IPS-18a (cell line): ENCODE measurements at regions not wholly inside any gene's neighbourhood (a gene's known extent, or its start where the extent isn't known, plus 50 kb on each side); places are given as distances from the start of the nearest gene placed in this dataset.
"Not testable (repeated sequence)": the region's sequence is repeated elsewhere in the genome, so short reads cannot be mapped to it uniquely, and the experiment has no call there.

Source experiments
- H3K27ac ChIP-seq: one replicate; pipeline ENCODE4 v1.5.1; 2013; ENCODE audit warnings: low read length
- H3K27me3 ChIP-seq: one replicate; pipeline ENCODE4 v1.6.1; 2013; ENCODE audit warnings: mild to moderate bottlenecking, low read length; ENCODE audit not compliant: control insufficient read depth, insufficient read depth
- H3K36me3 ChIP-seq: one replicate; pipeline ENCODE4 v1.6.1; 2013; ENCODE audit warnings: low read depth, low read length; ENCODE audit not compliant: control insufficient read depth
- H3K4me1 ChIP-seq: one replicate; pipeline ENCODE4 v1.6.1; 2013; ENCODE audit warnings: low read depth, low read length; ENCODE audit not compliant: control insufficient read depth
- H3K4me3 ChIP-seq: one replicate; pipeline ENCODE4 v1.5.1; 2013; ENCODE audit warnings: low read length
- H3K9ac ChIP-seq: one replicate; pipeline ENCODE4 v1.6.1; 2013; ENCODE audit warnings: mild to moderate bottlenecking, low read length, moderate library complexity
- H3K9me3 ChIP-seq: one replicate; pipeline ENCODE4 v1.6.1; 2013; ENCODE audit warnings: low read depth, low read length; ENCODE audit not compliant: control insufficient read depth

GRCh38 chr5:3091040-3091774, 339.7 kb upstream of the IRX2 start:
- Histone ChIP-seq H3K4me1 (no peaks in the 10 kb centered on the region), H3K4me3 (no peak overlapping the region), H3K9ac (no peak overlapping the region), H3K27me3 (no peaks in the 10 kb centered on the region), H3K36me3 (no peaks in the 10 kb centered on the region), H3K27ac (no peak overlapping the region), H3K9me3 (no peaks in the 10 kb centered on the region)

GRCh38 chr5:3090305-3090704, 338.8 kb upstream of the IRX2 start:
- not testable (repeated sequence) for H3K9ac ChIP-seq, H3K27ac ChIP-seq, H3K4me1 ChIP-seq, H3K4me3 ChIP-seq, H3K27me3 ChIP-seq, H3K9me3 ChIP-seq, H3K36me3 ChIP-seq

- Histone ChIP-seq H3K4me1 (no peaks in the 10 kb centered on the region), H3K27me3 (no peaks in the 10 kb centered on the region), H3K4me3 (no peak overlapping the region), H3K27ac (no peak overlapping the region), H3K9me3 (no peaks in the 10 kb centered on the region), H3K9ac (no peak overlapping the region), H3K36me3 (no peaks in the 10 kb centered on the region)
These were observed 328.9 kb upstream of the IRX2 start for GRCh38 chr5:3080366-3080765.

GRCh38 chr5:3077684-3078083, 326.2 kb upstream of the IRX2 start:
- no peaks in the 10 kb centered on the region for H3K36me3 ChIP-seq
- H3K27me3 ChIP-seq = no peaks in the 10 kb centered on the region
- no peak overlapping the region for H3K4me3 ChIP-seq
- H3K9me3 ChIP-seq = no peaks in the 10 kb centered on the region
- H3K27ac ChIP-seq = no peak overlapping the region
- no peaks in the 10 kb centered on the region for H3K4me1 ChIP-seq
- no peak overlapping the region for H3K9ac ChIP-seq

GRCh38 chr5:3075309-3075708, 323.8 kb upstream of the IRX2 start:
- H3K36me3 ChIP-seq = no peaks in the 10 kb centered on the region
- H3K27me3 ChIP-seq = no peaks in the 10 kb centered on the region
- no peaks in the 10 kb centered on the region for H3K9me3 ChIP-seq
- H3K27ac ChIP-seq = no peak overlapping the region
- H3K9ac ChIP-seq = no peak overlapping the region
- H3K4me3 ChIP-seq = no peak overlapping the region
- no peaks in the 10 kb centered on the region for H3K4me1 ChIP-seq

GRCh38 chr5:3068401-3068800, 316.9 kb upstream of the IRX2 start:
- H3K36me3 ChIP-seq = no peaks in the 10 kb centered on the region
- no peaks in the 10 kb centered on the region for H3K27me3 ChIP-seq
- no peak overlapping the region for H3K4me3 ChIP-seq
- H3K9me3 ChIP-seq = no peaks in the 10 kb centered on the region
- no peak overlapping the region for H3K9ac ChIP-seq
- no peaks in the 10 kb centered on the region for H3K4me1 ChIP-seq
- no peak overlapping the region for H3K27ac ChIP-seq

- Histone ChIP-seq H3K4me1 (no peaks in the 10 kb centered on the region), H3K9ac (no peak overlapping the region), H3K9me3 (no peaks in the 10 kb centered on the region), H3K4me3 (no peak overlapping the region), H3K27ac (no peak overlapping the region), H3K36me3 (no peaks in the 10 kb centered on the region), H3K27me3 (no peaks in the 10 kb centered on the region)
These were observed 308.8 kb upstream of the IRX2 start for GRCh38 chr5:3060283-3060682.

GRCh38 chr5:3059488-3059887, 308.0 kb upstream of the IRX2 start:
- Histone ChIP-seq H3K4me1 (no peaks in the 10 kb centered on the region), H3K4me3 (no peak overlapping the region), H3K9ac (no peak overlapping the region), H3K9me3 (no peaks in the 10 kb centered on the region), H3K27me3 (no peaks in the 10 kb centered on the region), H3K27ac (no peak overlapping the region), H3K36me3 (no peaks in the 10 kb centered on the region)

- H3K36me3 ChIP-seq = no peaks in the 10 kb centered on the region
- no peaks in the 10 kb centered on the region for H3K27me3 ChIP-seq
- no peak overlapping the region for H3K4me3 ChIP-seq
- no peaks in the 10 kb centered on the region for H3K9me3 ChIP-seq
- H3K4me1 ChIP-seq = no peaks in the 10 kb centered on the region
- no peak overlapping the region for H3K9ac ChIP-seq
- H3K27ac ChIP-seq = no peak overlapping the region
These were observed 307.5 kb upstream of the IRX2 start for GRCh38 chr5:3058942-3059341.

GRCh38 chr5:3056866-3057265, 305.4 kb upstream of the IRX2 start:
- Histone ChIP-seq H3K27ac (no peak overlapping the region), H3K9me3 (no peaks in the 10 kb centered on the region), H3K9ac (no peak overlapping the region), H3K4me1 (no peaks in the 10 kb centered on the region), H3K4me3 (no peak overlapping the region), H3K27me3 (no peaks in the 10 kb centered on the region), H3K36me3 (no peaks in the 10 kb centered on the region)

GRCh38 chr5:3051400-3051799, 299.9 kb upstream of the IRX2 start:
- no peaks in the 10 kb centered on the region for H3K9me3 ChIP-seq
- H3K4me3 ChIP-seq = no peak overlapping the region
- no peaks in the 10 kb centered on the region for H3K4me1 ChIP-seq
- H3K9ac ChIP-seq = no peak overlapping the region
- H3K27ac ChIP-seq = no peak overlapping the region
- H3K36me3 ChIP-seq = no peaks in the 10 kb centered on the region
- no peaks in the 10 kb centered on the region for H3K27me3 ChIP-seq

- H3K27me3 ChIP-seq = no peaks in the 10 kb centered on the region
- H3K36me3 ChIP-seq = no peaks in the 10 kb centered on the region
- H3K4me1 ChIP-seq = no peaks in the 10 kb centered on the region
- H3K4me3 ChIP-seq = no peak overlapping the region
- no peaks in the 10 kb centered on the region for H3K9me3 ChIP-seq
- no peak overlapping the region for H3K9ac ChIP-seq
- H3K27ac ChIP-seq = no peak overlapping the region
These were observed 299.4 kb upstream of the IRX2 start for GRCh38 chr5:3050863-3051262.
